Keratinocyte (primary cell): ENCODE measurements at regions not wholly inside any gene's neighbourhood (a gene's known extent, or its start where the extent isn't known, plus 50 kb on each side); places are given as distances from the start of the nearest gene placed in this dataset.

Experiments
- EZH2 ChIP-seq: IDR thresholded peaks from one replicate; pipeline ENCODE4 v1.6.1; 2012; ENCODE audit warnings: inconsistent platforms, mild to moderate bottlenecking, low read length, moderate library complexity
- TF ChIP-seq, protein P1 (sequence below), 3 experiments: IDR thresholded peaks in 1 of 3; conservative IDR thresholded peaks in 1 of 3; optimal IDR thresholded peaks in 1 of 3; 2 replicates in 2 of 3; 3 replicates in 1 of 3; pipeline versions ENCODE3 to v1.5.1; 2011; ENCODE audit warnings: low read length in 3 of 3, mild to moderate bottlenecking in 3 of 3, moderate library complexity in 2 of 3, control low read depth in 1 of 3, inconsistent platforms in 1 of 3; ENCODE audit not compliant: insufficient read depth in 2 of 3; ENCODE audit errors: extremely low read depth in 1 of 3

DNA sequence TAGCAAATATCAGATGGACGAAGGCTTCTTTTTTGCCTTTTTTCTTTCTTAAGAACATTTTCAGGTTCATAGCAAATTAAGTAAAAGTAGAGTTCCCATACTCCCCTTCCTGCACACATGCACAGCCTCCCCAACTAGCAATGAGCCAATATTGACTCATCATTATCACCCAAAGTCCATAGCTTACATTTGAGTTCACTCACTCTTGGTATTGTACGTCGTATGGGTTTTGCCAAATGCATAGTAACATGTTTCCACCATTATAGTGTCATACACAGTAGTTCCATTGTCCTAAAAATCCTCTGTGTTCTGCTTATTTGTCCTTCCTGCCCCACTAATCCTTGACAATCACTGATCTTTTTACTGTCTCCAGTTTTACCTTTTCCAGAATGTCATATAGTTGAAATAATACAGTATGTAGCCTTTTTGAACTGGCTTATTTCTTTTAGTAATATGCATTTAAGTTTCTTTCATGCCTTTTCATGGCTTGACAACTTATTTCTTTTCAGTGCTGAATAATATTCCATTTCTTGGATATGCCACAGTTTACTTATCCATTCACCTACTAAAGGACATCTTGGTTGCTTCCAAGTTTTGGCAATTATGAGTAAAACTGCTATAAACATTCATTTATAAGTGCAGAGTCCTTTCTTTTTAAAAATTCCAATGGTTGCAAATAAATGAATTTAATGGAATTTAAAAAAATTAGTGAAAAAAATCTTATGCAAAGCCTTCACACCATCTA is 242.1 kb downstream of the ISL1 start:
- TF ChIP-seq, protein P1, sequence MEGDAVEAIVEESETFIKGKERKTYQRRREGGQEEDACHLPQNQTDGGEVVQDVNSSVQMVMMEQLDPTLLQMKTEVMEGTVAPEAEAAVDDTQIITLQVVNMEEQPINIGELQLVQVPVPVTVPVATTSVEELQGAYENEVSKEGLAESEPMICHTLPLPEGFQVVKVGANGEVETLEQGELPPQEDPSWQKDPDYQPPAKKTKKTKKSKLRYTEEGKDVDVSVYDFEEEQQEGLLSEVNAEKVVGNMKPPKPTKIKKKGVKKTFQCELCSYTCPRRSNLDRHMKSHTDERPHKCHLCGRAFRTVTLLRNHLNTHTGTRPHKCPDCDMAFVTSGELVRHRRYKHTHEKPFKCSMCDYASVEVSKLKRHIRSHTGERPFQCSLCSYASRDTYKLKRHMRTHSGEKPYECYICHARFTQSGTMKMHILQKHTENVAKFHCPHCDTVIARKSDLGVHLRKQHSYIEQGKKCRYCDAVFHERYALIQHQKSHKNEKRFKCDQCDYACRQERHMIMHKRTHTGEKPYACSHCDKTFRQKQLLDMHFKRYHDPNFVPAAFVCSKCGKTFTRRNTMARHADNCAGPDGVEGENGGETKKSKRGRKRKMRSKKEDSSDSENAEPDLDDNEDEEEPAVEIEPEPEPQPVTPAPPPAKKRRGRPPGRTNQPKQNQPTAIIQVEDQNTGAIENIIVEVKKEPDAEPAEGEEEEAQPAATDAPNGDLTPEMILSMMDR (optimal IDR thresholded peaks at IDR 0.05 in 1 of 3, IDR thresholded peaks at IDR 0.05 in 1 of 3, conservative IDR thresholded peaks at IDR 0.05 in 1 of 3; ENCODE audit: extremely low read depth in 1 of 3, insufficient read depth in 2 of 3, low read length in 3 of 3), result no peak
- no peak for TF ChIP-seq EZH2
